ENCODE measurements at regions not wholly inside any gene's neighbourhood (a gene's known extent, or its start where the extent isn't known, plus 50 kb on each side); places are given as distances from the start of the nearest gene placed in this dataset.

- in situ Hi-C loops (cut with MboI; ENCODE audit: low sequenced_read_pairs in 4 of 4) = no loop called here
- intact Hi-C loops (cut with DNase I; ENCODE audit: low total_unique reads) = no loop called here
- H3K9me3 ChIP-seq = no peaks in the 10 kb centered on the region
- H3K27ac ChIP-seq = no peak overlapping the region
- no peak for TF ChIP-seq POLR2A (IDR thresholded peaks at IDR 0.05)
- no peak for TF ChIP-seq CTCF (IDR thresholded peaks at IDR 0.05 in 4 of 5, conservative IDR thresholded peaks at IDR 0.05 in 1 of 5)
- DNase-seq (no peak), ATAC-seq (no peak)
- H3K4me3 ChIP-seq = no peak overlapping the region
- no peaks in the 10 kb centered on the region for H3K4me1 ChIP-seq
- no peaks in the 10 kb centered on the region for H3K36me3 ChIP-seq
- H3K27me3 ChIP-seq = no peaks in the 10 kb centered on the region
These were observed 138.4 kb upstream of the GLRA1 start for GRCh38 chr5:152063004-152063403.

GRCh38 chr5:152061095-152061494 is 136.4 kb upstream of the GLRA1 start:
- no peak for DNase-seq
- Histone ChIP-seq H3K27me3 (no peaks in the 10 kb centered on the region), H3K4me1 (no peaks in the 10 kb centered on the region), H3K27ac (no peak overlapping the region), H3K4me3 (no peak overlapping the region), H3K9me3 (no peaks in the 10 kb centered on the region), H3K36me3 (no peaks in the 10 kb centered on the region)
- ATAC-seq = no peak
- no peak for TF ChIP-seq POLR2A (IDR thresholded peaks at IDR 0.05)
- TF ChIP-seq CTCF (IDR thresholded peaks at IDR 0.05 in 4 of 5, conservative IDR thresholded peaks at IDR 0.05 in 1 of 5) = no peak
- in situ Hi-C loops (cut with MboI; ENCODE audit: low sequenced_read_pairs in 4 of 4) = no loop called here
- intact Hi-C loops (cut with DNase I; ENCODE audit: low total_unique reads) = no loop called here

GRCh38 chr5:152058267-152058666 is 133.6 kb upstream of the GLRA1 start:
- Histone ChIP-seq H3K36me3 (no peaks in the 10 kb centered on the region), H3K9me3 (no peaks in the 10 kb centered on the region), H3K4me1 (no peaks in the 10 kb centered on the region), H3K27ac (no peak overlapping the region), H3K27me3 (no peaks in the 10 kb centered on the region), H3K4me3 (no peak overlapping the region)
- in situ Hi-C loops (cut with MboI; ENCODE audit: low sequenced_read_pairs in 4 of 4) = no loop called here
- ATAC-seq = no peak
- no peak for TF ChIP-seq CTCF (IDR thresholded peaks at IDR 0.05 in 4 of 5, conservative IDR thresholded peaks at IDR 0.05 in 1 of 5)
- intact Hi-C loops (cut with DNase I; ENCODE audit: low total_unique reads) = no loop called here
- DNase-seq = no peak

- no peaks in the 10 kb centered on the region for H3K36me3 ChIP-seq
- H3K27me3 ChIP-seq = no peaks in the 10 kb centered on the region
- no peak overlapping the region for H3K27ac ChIP-seq
- intact Hi-C loops (cut with DNase I; ENCODE audit: low total_unique reads) = no loop called here
- DNase-seq (no peak), ATAC-seq (no peak)
- no peak overlapping the region for H3K4me3 ChIP-seq
- no peaks in the 10 kb centered on the region for H3K9me3 ChIP-seq
- in situ Hi-C loops (cut with MboI; ENCODE audit: low sequenced_read_pairs in 4 of 4) = no loop called here
- H3K4me1 ChIP-seq = no peaks in the 10 kb centered on the region
- TF ChIP-seq CTCF (IDR thresholded peaks at IDR 0.05 in 4 of 5, conservative IDR thresholded peaks at IDR 0.05 in 1 of 5) (no peak), POLR2A (IDR thresholded peaks at IDR 0.05) (no peak)
These were observed 132.3 kb upstream of the GLRA1 start for GRCh38 chr5:152056931-152057330.

GRCh38 chr5:152052470-152052869 is 127.8 kb upstream of the GLRA1 start:
- DNase-seq = no peak
- intact Hi-C loops (cut with DNase I; ENCODE audit: low total_unique reads) = no loop called here
- H3K27ac ChIP-seq = no peak overlapping the region
- in situ Hi-C loops (cut with MboI; ENCODE audit: low sequenced_read_pairs in 4 of 4) = no loop called here
- ATAC-seq = no peak
- H3K36me3 ChIP-seq = no peaks in the 10 kb centered on the region
- H3K9me3 ChIP-seq = no peaks in the 10 kb centered on the region
- no peak overlapping the region for H3K4me3 ChIP-seq
- H3K4me1 ChIP-seq = no peaks in the 10 kb centered on the region
- no peaks in the 10 kb centered on the region for H3K27me3 ChIP-seq
- TF ChIP-seq CTCF (IDR thresholded peaks at IDR 0.05 in 4 of 5, conservative IDR thresholded peaks at IDR 0.05 in 1 of 5) (no peak), POLR2A (IDR thresholded peaks at IDR 0.05) (no peak)
